ENCODE measurements at regions not wholly inside any gene's neighbourhood (a gene's known extent, or its start where the extent isn't known, plus 50 kb on each side); places are given as distances from the start of the nearest gene placed in this dataset.

DNA sequence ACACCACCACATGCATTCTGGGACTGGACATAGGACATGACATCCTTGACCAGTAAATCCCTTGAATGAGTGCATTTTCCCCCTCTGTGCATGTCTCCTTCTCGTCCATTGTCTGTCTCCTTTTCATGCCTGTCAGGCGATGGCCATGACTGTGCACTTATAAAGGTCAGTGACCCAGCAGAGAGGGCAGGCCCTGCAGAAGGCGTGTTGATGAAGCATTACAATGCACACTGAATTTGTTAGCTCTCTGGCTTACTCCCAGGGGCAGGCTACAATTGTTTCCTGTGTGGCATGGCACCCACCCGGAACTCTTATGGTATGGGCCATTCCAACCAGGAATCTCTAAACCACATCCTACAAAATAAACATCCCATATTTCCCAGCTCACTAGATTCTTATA lies 71.1 kb downstream of the SAMD9 start:
- intact Hi-C loops (cut with micrococcal nuclease): loop anchor here (5.0 kb wide), 1 partner anchor 144 kb away; no protein-coding TSS in a partner anchor
- peak; percentile 76 for ATAC-seq
- no peak overlapping the region for H3K4me3 ChIP-seq (ENCODE audit: low read length)
- H3K4me2 ChIP-seq (ENCODE audit: low read length): no peak overlapping the region
- BruUV-seq (replicated peaks): no TSS peak
- ChIA-PET POLR2A (ENCODE audit: unreplicated experiment) (no interaction called here), CTCF (no interaction called here)
- H3K4me1 ChIP-seq (ENCODE audit: insufficient read depth, low read length): peaks cover 20% of the 10 kb centered on the region
- DNase-seq: peak; percentile 56
- H2AFZ ChIP-seq (ENCODE audit: low read length): peak overlapping the region; percentile 46; the same call in 1 of the 2 replicates
- H3K27me3 ChIP-seq (ENCODE audit: low read length): no peaks in the 10 kb centered on the region
- H3K79me2 ChIP-seq (ENCODE audit: low read length): no peaks in the 10 kb centered on the region
- no peaks in the 10 kb centered on the region for H3K9me3 ChIP-seq (ENCODE audit: low read length)
- no peaks in the 10 kb centered on the region for H4K20me1 ChIP-seq (ENCODE audit: low read length)
- TF ChIP-seq EZH2phosphoT487 (IDR thresholded peaks at IDR 0.05; ENCODE audit: borderline replicate concordance, low read length) (no peak), EZH2 (IDR thresholded peaks at IDR 0.05; ENCODE audit: low read length, unreplicated experiment) (no peak)
- TF ChIP-seq, protein P1, sequence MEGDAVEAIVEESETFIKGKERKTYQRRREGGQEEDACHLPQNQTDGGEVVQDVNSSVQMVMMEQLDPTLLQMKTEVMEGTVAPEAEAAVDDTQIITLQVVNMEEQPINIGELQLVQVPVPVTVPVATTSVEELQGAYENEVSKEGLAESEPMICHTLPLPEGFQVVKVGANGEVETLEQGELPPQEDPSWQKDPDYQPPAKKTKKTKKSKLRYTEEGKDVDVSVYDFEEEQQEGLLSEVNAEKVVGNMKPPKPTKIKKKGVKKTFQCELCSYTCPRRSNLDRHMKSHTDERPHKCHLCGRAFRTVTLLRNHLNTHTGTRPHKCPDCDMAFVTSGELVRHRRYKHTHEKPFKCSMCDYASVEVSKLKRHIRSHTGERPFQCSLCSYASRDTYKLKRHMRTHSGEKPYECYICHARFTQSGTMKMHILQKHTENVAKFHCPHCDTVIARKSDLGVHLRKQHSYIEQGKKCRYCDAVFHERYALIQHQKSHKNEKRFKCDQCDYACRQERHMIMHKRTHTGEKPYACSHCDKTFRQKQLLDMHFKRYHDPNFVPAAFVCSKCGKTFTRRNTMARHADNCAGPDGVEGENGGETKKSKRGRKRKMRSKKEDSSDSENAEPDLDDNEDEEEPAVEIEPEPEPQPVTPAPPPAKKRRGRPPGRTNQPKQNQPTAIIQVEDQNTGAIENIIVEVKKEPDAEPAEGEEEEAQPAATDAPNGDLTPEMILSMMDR (conservative IDR thresholded peaks at IDR 0.05; ENCODE audit: low read depth, low read length): no peak
- H3F3A ChIP-seq (ENCODE audit: low read length, unreplicated experiment): no peaks in the 10 kb centered on the region
- no peaks in the 10 kb centered on the region for H3K36me3 ChIP-seq (ENCODE audit: low read depth, low read length)
- peak overlapping the region; percentile 46 for H3K27ac ChIP-seq (ENCODE audit: low read length)
- no peaks in the 10 kb centered on the region for H3K9me2 ChIP-seq (replicated peaks; ENCODE audit: low read length)
- H3K9ac ChIP-seq (ENCODE audit: low read length): no peak overlapping the region

DNA sequence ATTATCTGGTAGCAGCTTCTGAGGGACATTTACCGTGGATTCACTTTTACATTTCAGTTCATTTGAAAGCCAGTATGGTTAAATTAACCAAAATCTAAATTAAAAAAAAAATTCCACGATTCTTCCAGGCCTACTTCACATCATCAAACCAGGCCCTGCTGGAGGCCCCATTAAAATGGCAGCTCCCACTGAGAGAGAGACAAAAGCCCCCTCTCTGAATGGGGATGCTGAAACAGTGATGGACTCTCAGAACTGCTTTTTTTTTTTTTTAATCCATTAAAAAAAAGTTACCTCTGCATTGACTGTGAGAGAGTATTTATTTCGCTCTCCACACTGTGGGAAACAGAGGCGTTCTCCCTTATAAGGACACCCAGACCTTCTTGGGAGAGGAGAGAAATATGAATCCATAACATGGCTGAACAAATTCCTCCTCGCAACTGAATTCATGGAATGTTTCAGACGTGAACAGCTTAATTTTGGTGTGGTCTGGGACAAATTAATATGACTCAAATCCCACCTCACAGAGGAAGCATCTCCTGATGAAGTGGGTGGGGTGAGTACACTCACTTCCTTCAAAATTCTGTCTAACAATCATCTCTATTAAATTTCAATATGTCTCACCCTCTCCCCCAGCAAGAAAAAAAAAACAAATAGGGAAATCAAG lies 73.5 kb downstream of the SAMD9 start:
- H3K4me2 ChIP-seq (ENCODE audit: low read length): no peak overlapping the region
- H2AFZ ChIP-seq (ENCODE audit: low read length): no peak overlapping the region
- no peaks in the 10 kb centered on the region for H3F3A ChIP-seq (ENCODE audit: low read length, unreplicated experiment)
- intact Hi-C loops (cut with micrococcal nuclease): no loop called here
- no peaks in the 10 kb centered on the region for H3K79me2 ChIP-seq (ENCODE audit: low read length)
- no peaks in the 10 kb centered on the region for H3K27me3 ChIP-seq (ENCODE audit: low read length)
- no peak for ATAC-seq
- no peaks in the 10 kb centered on the region for H3K9me3 ChIP-seq (ENCODE audit: low read length)
- H3K9me2 ChIP-seq (replicated peaks; ENCODE audit: low read length): no peaks in the 10 kb centered on the region
- 0 out of 2 replicates have a peak overlapping the region, but pooled peaks have one; percentile 20 for H3K27ac ChIP-seq (ENCODE audit: low read length)
- POLR2A ChIA-PET (ENCODE audit: unreplicated experiment): no interaction called here
- no TSS peak for BruUV-seq (replicated peaks)
- DNase-seq: peak; percentile 27
- H3K4me3 ChIP-seq (ENCODE audit: low read length): no peak overlapping the region
- CTCF ChIA-PET: no interaction called here
- no peaks in the 10 kb centered on the region for H3K36me3 ChIP-seq (ENCODE audit: low read depth, low read length)
- H3K9ac ChIP-seq (ENCODE audit: low read length): no peak overlapping the region
- H3K4me1 ChIP-seq (ENCODE audit: insufficient read depth, low read length): peaks cover 20% of the 10 kb centered on the region
- H4K20me1 ChIP-seq (ENCODE audit: low read length): no peaks in the 10 kb centered on the region
- TF ChIP-seq EZH2phosphoT487 (IDR thresholded peaks at IDR 0.05; ENCODE audit: borderline replicate concordance, low read length) (no peak), EZH2 (IDR thresholded peaks at IDR 0.05; ENCODE audit: low read length, unreplicated experiment) (no peak)
- TF ChIP-seq, protein P1 (conservative IDR thresholded peaks at IDR 0.05; ENCODE audit: low read depth, low read length): no peak

DNA sequence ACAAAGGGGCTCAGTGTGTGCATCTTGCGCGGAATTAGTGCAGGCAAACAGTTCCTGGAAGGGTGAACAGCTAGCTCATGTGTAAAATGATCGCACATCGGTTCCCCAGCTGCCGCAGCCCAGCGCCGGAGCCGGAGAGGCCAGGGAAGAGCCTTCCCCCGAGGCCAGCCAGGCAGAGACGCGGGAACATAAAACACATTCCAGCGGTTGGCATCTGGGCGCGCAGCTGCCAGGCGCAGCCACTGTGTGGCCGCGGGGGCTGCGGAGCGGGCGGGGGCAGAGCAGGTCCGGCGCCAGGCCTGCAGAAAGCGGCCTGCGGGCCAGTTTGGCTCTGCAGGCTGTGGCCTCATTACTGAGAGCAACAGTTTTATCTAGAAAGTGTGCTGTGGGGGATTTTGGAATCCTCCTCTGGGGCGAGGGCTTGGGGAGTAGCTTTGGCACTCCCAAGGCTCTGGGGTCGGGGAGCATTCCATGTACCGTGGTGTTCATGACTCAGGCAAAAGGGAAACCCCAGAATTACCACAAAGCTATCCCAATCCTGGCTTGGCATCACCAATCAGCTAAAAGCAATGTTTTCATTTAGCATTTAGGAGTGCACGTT lies 74.3 kb downstream of the SAMD9 start:
- ChIA-PET POLR2A (ENCODE audit: unreplicated experiment) (no interaction called here), CTCF (no interaction called here)
- Histone ChIP-seq H3F3A (ENCODE audit: low read length, unreplicated experiment) (no peaks in the 10 kb centered on the region), H3K9me3 (ENCODE audit: low read length) (no peaks in the 10 kb centered on the region), H3K27me3 (ENCODE audit: low read length) (no peaks in the 10 kb centered on the region), H3K79me2 (ENCODE audit: low read length) (no peaks in the 10 kb centered on the region), H2AFZ (ENCODE audit: low read length) (no peak overlapping the region), H3K27ac (ENCODE audit: low read length) (no peak overlapping the region), H3K4me3 (ENCODE audit: low read length) (no peak overlapping the region), H3K36me3 (ENCODE audit: low read depth, low read length) (no peaks in the 10 kb centered on the region), H3K4me2 (ENCODE audit: low read length) (no peak overlapping the region), H3K9me2 (replicated peaks; ENCODE audit: low read length) (no peaks in the 10 kb centered on the region), H3K4me1 (ENCODE audit: insufficient read depth, low read length) (peaks cover 20% of the 10 kb centered on the region), H3K9ac (ENCODE audit: low read length) (no peak overlapping the region), H4K20me1 (ENCODE audit: low read length) (no peaks in the 10 kb centered on the region)
- TF ChIP-seq EZH2phosphoT487 (IDR thresholded peaks at IDR 0.05; ENCODE audit: borderline replicate concordance, low read length): no peak
- TF ChIP-seq, protein P1 (conservative IDR thresholded peaks at IDR 0.05; ENCODE audit: low read depth, low read length): no peak
- no peak for TF ChIP-seq EZH2 (IDR thresholded peaks at IDR 0.05; ENCODE audit: low read length, unreplicated experiment)
- intact Hi-C loops (cut with micrococcal nuclease): no loop called here
- ATAC-seq (no peak), DNase-seq (no peak)
- BruUV-seq (replicated peaks): no TSS peak
